GM12864 (cell line): ENCODE measurements at regions not wholly inside any gene's neighbourhood (a gene's known extent, or its start where the extent isn't known, plus 50 kb on each side); places are given as distances from the start of the nearest gene placed in this dataset.

Experiments
- DNase-seq: peaks from one replicate; pipeline ENCODE4 v3.0.0-alpha.2; 2011; ENCODE audit warnings: low read depth
- H3K4me3 ChIP-seq: 2 replicates; pipeline ENCODE4 v1.5.1; 2011; ENCODE audit warnings: mild to moderate bottlenecking, low read depth, low read length, control low read depth
- CTCF ChIP-seq: IDR thresholded peaks from 2 replicates; pipeline ENCODE4 v1.5.1; 2011; ENCODE audit warnings: low read depth, mild to moderate bottlenecking, moderate library complexity, low read length, control low read depth, inconsistent platforms; ENCODE audit errors: missing control alignments

GRCh38 chr20:63132131-63132714, 83.7 kb downstream of the YTHDF1 start:
- no peak overlapping the region for H3K4me3 ChIP-seq
- DNase-seq = no peak
- no peak for TF ChIP-seq CTCF

GRCh38 chr20:63130658-63131577, 85.0 kb downstream of the YTHDF1 start:
- no peak for TF ChIP-seq CTCF
- H3K4me3 ChIP-seq = no peak overlapping the region
- no peak for DNase-seq

- no peak overlapping the region for H3K4me3 ChIP-seq
- no peak for DNase-seq
- no peak for TF ChIP-seq CTCF
Measured at GRCh38 chr20:63129991-63130657, 85.8 kb downstream of the YTHDF1 start.

GRCh38 chr20:63129376-63129965, 86.5 kb downstream of the YTHDF1 start:
- TF ChIP-seq CTCF = no peak
- DNase-seq = no peak
- no peak overlapping the region for H3K4me3 ChIP-seq

GRCh38 chr20:63128956-63129355, 87.0 kb downstream of the YTHDF1 start:
- no peak overlapping the region for H3K4me3 ChIP-seq
- TF ChIP-seq CTCF = no peak
- DNase-seq = no peak

GRCh38 chr20:63128367-63128766, 87.6 kb downstream of the YTHDF1 start:
- TF ChIP-seq CTCF = no peak
- no peak overlapping the region for H3K4me3 ChIP-seq
- no peak for DNase-seq
